ENCODE measurements at regions not wholly inside any gene's neighbourhood (a gene's known extent, or its start where the extent isn't known, plus 50 kb on each side); places are given as distances from the start of the nearest gene placed in this dataset.

GRCh38 chr12:84357314-84357713 is 555.3 kb downstream of the SLC6A15 start:
- TF ChIP-seq POLR2A (IDR thresholded peaks at IDR 0.05) (no peak), CTCF (IDR thresholded peaks at IDR 0.05) (no peak)

Measured in right lobe of liver (tissue), 4 donors.